HepG2 (cell line): ENCODE measurements at regions not wholly inside any gene's neighbourhood (a gene's known extent, or its start where the extent isn't known, plus 50 kb on each side); places are given as distances from the start of the nearest gene placed in this dataset.

ENCODE experiments used
- ATF1 ChIP-seq: IDR thresholded peaks from 2 replicates; pipeline ENCODE4 v1.6.1; 2016; ENCODE audit warnings: mild to moderate bottlenecking, control low read depth
- DMTF1 ChIP-seq: sonication (generic); formaldehyde crosslinking; IDR thresholded peaks from 2 replicates; pipeline ENCODE4 v1.4.0; 2020; ENCODE audit warnings: mild to moderate bottlenecking, missing genetic modification reagents
- FOXA1 ChIP-seq, 2 experiments: fragments of 450-650 bp in 1 of 2; sonication (generic) in 1 of 2; formaldehyde crosslinking in 1 of 2; IDR thresholded peaks; 2 replicates each; pipeline versions ENCODE4 v1.4.0 to v1.6.1; 2016 to 2020; ENCODE audit warnings: missing genetic modification reagents in 1 of 2
- HNRNPLL ChIP-seq: fragments of 200-400 bp; formaldehyde crosslinking; IDR thresholded peaks from 2 replicates; pipeline ENCODE4 v1.6.1; 2017; ENCODE audit warnings: mild to moderate bottlenecking, low read depth, low read length; ENCODE audit not compliant: poor library complexity, severe bottlenecking
- KAT8 ChIP-seq: IDR thresholded peaks from 2 replicates; pipeline ENCODE4 v1.6.1; 2016; ENCODE audit warnings: missing genetic modification reagents, missing compliant biosample characterization
- KLF6 ChIP-seq: IDR thresholded peaks from 2 replicates; pipeline ENCODE4 v1.8.0; 2016; ENCODE audit warnings: missing biosample characterization, missing genetic modification reagents
- NCOA2 ChIP-seq: sonication (generic); formaldehyde crosslinking; IDR thresholded peaks from 2 replicates; pipeline ENCODE4 v1.8.0; 2022; ENCODE audit warnings: inconsistent platforms
- RNF2 ChIP-seq: fragments of 450-650 bp; conservative IDR thresholded peaks from 2 replicates; pipeline ENCODE4 v1.6.1; 2016; ENCODE audit warnings: low read depth
- SIX4 ChIP-seq: sonication (generic); formaldehyde crosslinking; IDR thresholded peaks from 2 replicates; pipeline ENCODE4 v1.4.0; 2020; ENCODE audit warnings: missing genetic modification reagents
- STAT5B ChIP-seq: sonication (generic); formaldehyde crosslinking; IDR thresholded peaks from 2 replicates; pipeline ENCODE4 v1.4.0; 2020; ENCODE audit warnings: missing genetic modification reagents
- ZBTB14 ChIP-seq: sonication (generic); formaldehyde crosslinking; IDR thresholded peaks from 2 replicates; pipeline ENCODE4 v1.4.0; 2020; ENCODE audit warnings: missing genetic modification reagents
- ZFX ChIP-seq: sonication (generic); formaldehyde crosslinking; IDR thresholded peaks from 2 replicates; pipeline ENCODE4 v1.4.0; 2020; ENCODE audit warnings: mild to moderate bottlenecking, low read depth, missing genetic modification reagents, moderate library complexity
- ZFY ChIP-seq: sonication (generic); formaldehyde crosslinking; IDR thresholded peaks from 2 replicates; pipeline ENCODE4 v1.4.0; 2020; ENCODE audit warnings: missing genetic modification reagents
- ZNF12 ChIP-seq: sonication (generic); formaldehyde crosslinking; IDR thresholded peaks from 2 replicates; pipeline ENCODE4 v1.5.0; 2020; ENCODE audit warnings: missing genetic modification reagents
- ZNF577 ChIP-seq: sonication (generic); formaldehyde crosslinking; IDR thresholded peaks from 2 replicates; pipeline ENCODE4 v1.4.0; 2020; ENCODE audit warnings: mild to moderate bottlenecking, low read depth, missing genetic modification reagents, borderline replicate concordance
- ZNF607 ChIP-seq: sonication (generic); formaldehyde crosslinking; IDR thresholded peaks from 2 replicates; pipeline ENCODE4 v1.5.1; 2020; ENCODE audit warnings: missing genetic modification reagents, mild to moderate bottlenecking, borderline replicate concordance
- ZNF687 ChIP-seq: sonication (generic); formaldehyde crosslinking; IDR thresholded peaks from 2 replicates; pipeline ENCODE4 v1.5.1; 2020; ENCODE audit warnings: mild to moderate bottlenecking, missing genetic modification reagents, moderate library complexity
- ZSCAN25 ChIP-seq: sonication (generic); formaldehyde crosslinking; IDR thresholded peaks from 2 replicates; pipeline ENCODE4 v1.8.0; 2022; ENCODE audit warnings: mild to moderate bottlenecking, missing genetic modification reagents
- TF ChIP-seq, protein P1 (sequence below): sonication (generic); formaldehyde crosslinking; IDR thresholded peaks from 2 replicates; pipeline ENCODE4 v1.8.0; 2022; ENCODE audit warnings: missing genetic modification reagents, mild to moderate bottlenecking, inconsistent platforms, borderline replicate concordance
- TF ChIP-seq, protein P2 (sequence below): sonication (generic); formaldehyde crosslinking; IDR thresholded peaks from 2 replicates; pipeline ENCODE4 v1.4.0; 2020; ENCODE audit warnings: mild to moderate bottlenecking, low read depth, missing genetic modification reagents

- TF ChIP-seq DMTF1 (CRISPR knock-in tag) (no peak), ZNF577 (no peak), ZNF12 (CRISPR knock-in tag) (no peak), SIX4 (CRISPR knock-in tag) (no peak), ZSCAN25 (CRISPR knock-in tag) (no peak), RNF2 (0 out of 2 replicates have a peak, but pooled peaks have one; percentile 41), KLF6 (no peak), ZNF687 (peak; percentile 77), ATF1 (CRISPR knock-in tag) (no peak), KAT8 (CRISPR knock-in tag) (no peak), ZBTB14 (CRISPR knock-in tag) (no peak), NCOA2 (CRISPR knock-in tag) (no peak), STAT5B (CRISPR knock-in tag) (no peak), FOXA1 (IDR thresholded peaks at IDR 0.05) (no peak), FOXA1 (CRISPR knock-in tag; IDR thresholded peaks at IDR 0.05) (no peak), HNRNPLL (peak; percentile 68), ZFX (CRISPR knock-in tag) (peak; percentile 57), ZNF607 (0 out of 2 replicates have a peak, but pooled peaks have one; percentile 26), ZFY (CRISPR knock-in tag) (peak; percentile 58)
- TF ChIP-seq, protein P1, sequence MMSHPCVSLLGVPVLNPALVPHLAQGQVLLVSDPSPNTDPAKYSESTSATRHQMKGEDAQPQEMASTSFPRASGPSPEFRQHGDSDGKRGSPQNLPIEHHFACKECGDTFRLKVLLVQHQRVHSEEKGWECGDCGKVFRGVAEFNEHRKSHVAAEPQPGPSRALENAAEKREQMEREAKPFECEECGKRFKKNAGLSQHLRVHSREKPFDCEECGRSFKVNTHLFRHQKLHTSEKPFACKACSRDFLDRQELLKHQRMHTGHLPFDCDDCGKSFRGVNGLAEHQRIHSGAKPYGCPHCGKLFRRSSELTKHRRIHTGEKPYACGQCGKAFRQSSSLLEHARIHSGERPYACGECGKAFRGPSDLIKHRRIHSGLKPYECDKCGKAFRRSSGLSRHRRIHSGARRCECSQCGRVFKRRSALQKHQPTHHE: no peak
- TF ChIP-seq, protein P2, sequence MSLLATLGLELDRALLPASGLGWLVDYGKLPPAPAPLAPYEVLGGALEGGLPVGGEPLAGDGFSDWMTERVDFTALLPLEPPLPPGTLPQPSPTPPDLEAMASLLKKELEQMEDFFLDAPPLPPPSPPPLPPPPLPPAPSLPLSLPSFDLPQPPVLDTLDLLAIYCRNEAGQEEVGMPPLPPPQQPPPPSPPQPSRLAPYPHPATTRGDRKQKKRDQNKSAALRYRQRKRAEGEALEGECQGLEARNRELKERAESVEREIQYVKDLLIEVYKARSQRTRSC (CRISPR knock-in tag): no peak
Observed at GRCh38 chr12:98456576-98457573, 58.5 kb upstream of the TMPO start (continued).
